Muscle of leg (tissue), 3 donors: ENCODE measurements at regions not wholly inside any gene's neighbourhood (a gene's known extent, or its start where the extent isn't known, plus 50 kb on each side); places are given as distances from the start of the nearest gene placed in this dataset.

ENCODE experiments used
- DNase-seq: peaks from one replicate; pipeline ENCODE4 v3.0.0; 2013
- H3K27ac ChIP-seq: one replicate; pipeline ENCODE4 v1.5.1; 2013; ENCODE audit warnings: mild to moderate bottlenecking, low read length, control low read depth
- H3K27me3 ChIP-seq: one replicate; pipeline ENCODE4 v1.6.1; 2013; ENCODE audit warnings: low read length; ENCODE audit not compliant: control insufficient read depth, insufficient read depth
- H3K36me3 ChIP-seq: one replicate; pipeline ENCODE4 v1.6.1; 2013; ENCODE audit warnings: low read length; ENCODE audit not compliant: control insufficient read depth, insufficient read depth
- H3K4me1 ChIP-seq: one replicate; pipeline ENCODE4 v1.6.1; 2013; ENCODE audit warnings: low read length; ENCODE audit not compliant: control insufficient read depth, insufficient read depth
- H3K4me3 ChIP-seq: one replicate; pipeline ENCODE4 v1.5.1; 2013; ENCODE audit warnings: low read length, control low read depth
- H3K9me3 ChIP-seq: replicated peaks from 2 replicates; pipeline ENCODE4 v1.6.1; 2013; ENCODE audit warnings: low read depth, low read length; ENCODE audit not compliant: control insufficient read depth
- WGBS: methylation state at CpG from one replicate; pipeline ENCODE4 v1.1.5; 2013; ENCODE audit warnings: missing lambda C conversion rate; ENCODE audit not compliant: insufficient coverage; 5-methylcytosine and 5-hydroxymethylcytosine counted together

DNA sequence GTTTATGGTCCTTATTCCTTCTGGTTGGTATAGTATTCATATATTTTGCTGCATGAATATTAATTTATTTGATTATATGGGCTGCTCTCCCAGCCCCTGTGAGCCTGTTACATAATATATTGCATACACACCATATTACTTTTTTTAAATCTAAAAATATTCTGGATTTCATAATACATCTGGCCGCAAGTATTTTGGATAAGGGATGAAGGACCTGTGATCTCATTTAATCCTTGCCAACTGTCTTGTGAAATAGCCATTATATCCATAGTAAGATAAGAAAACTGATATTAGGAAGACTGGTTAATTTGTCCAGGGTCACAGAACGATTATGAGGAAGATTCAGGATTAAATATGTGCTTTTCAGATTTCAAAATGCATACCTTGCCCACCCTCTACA is 433.6 kb downstream of the LPIN1 start:
- Histone ChIP-seq H3K36me3 (no peaks in the 10 kb centered on the region), H3K4me1 (peaks cover 35% of the 10 kb centered on the region), H3K27me3 (no peaks in the 10 kb centered on the region), H3K4me3 (no peak overlapping the region), H3K9me3 (no peaks in the 10 kb centered on the region), H3K27ac (no peak overlapping the region)
- peak; percentile 69 for DNase-seq
- no CpG with 5 or more reads among the region's 2 CpGs for WGBS

- no peaks in the 10 kb centered on the region for H3K27me3 ChIP-seq
- DNase-seq = no peak
- H3K27ac ChIP-seq = no peak overlapping the region
- H3K9me3 ChIP-seq = no peaks in the 10 kb centered on the region
- 80% methylated on average over 1 of the region's 3 CpGs for WGBS
- peaks cover 13% of the 10 kb centered on the region for H3K4me1 ChIP-seq
- no peak overlapping the region for H3K4me3 ChIP-seq
- H3K36me3 ChIP-seq = no peaks in the 10 kb centered on the region
Measured at GRCh38 chr2:12183032-12183645, 436.7 kb downstream of the LPIN1 start.

- peak; percentile 75 for DNase-seq
- peaks cover 4% of the 10 kb centered on the region for H3K9me3 ChIP-seq
- no peaks in the 10 kb centered on the region for H3K27me3 ChIP-seq
- H3K36me3 ChIP-seq = no peaks in the 10 kb centered on the region
- no peaks in the 10 kb centered on the region for H3K4me1 ChIP-seq
- WGBS = no CpG with 5 or more reads among the region's 5 CpGs
- peak overlapping the region; percentile 60 for H3K27ac ChIP-seq
- H3K4me3 ChIP-seq = no peak overlapping the region
Measured at GRCh38 chr2:12192762-12193161, 446.3 kb downstream of the LPIN1 start.

GRCh38 chr2:12194968-12195367 is 448.5 kb downstream of the LPIN1 start:
- Histone ChIP-seq H3K27me3 (no peaks in the 10 kb centered on the region), H3K27ac (no peak overlapping the region), H3K36me3 (no peaks in the 10 kb centered on the region), H3K9me3 (peaks cover 4% of the 10 kb centered on the region), H3K4me3 (no peak overlapping the region), H3K4me1 (peaks cover 4% of the 10 kb centered on the region)
- no peak for DNase-seq
- no CpG with 5 or more reads among the region's 1 CpG for WGBS

GRCh38 chr2:12196495-12196894 is 450.1 kb downstream of the LPIN1 start:
- H3K27ac ChIP-seq = no peak overlapping the region
- H3K4me3 ChIP-seq = no peak overlapping the region
- H3K27me3 ChIP-seq = no peaks in the 10 kb centered on the region
- peak; percentile 22 for DNase-seq
- H3K4me1 ChIP-seq = peaks cover 8% of the 10 kb centered on the region
- no CpG with 5 or more reads among the region's 1 CpG for WGBS
- H3K9me3 ChIP-seq = peaks cover 4% of the 10 kb centered on the region
- no peaks in the 10 kb centered on the region for H3K36me3 ChIP-seq

DNA sequence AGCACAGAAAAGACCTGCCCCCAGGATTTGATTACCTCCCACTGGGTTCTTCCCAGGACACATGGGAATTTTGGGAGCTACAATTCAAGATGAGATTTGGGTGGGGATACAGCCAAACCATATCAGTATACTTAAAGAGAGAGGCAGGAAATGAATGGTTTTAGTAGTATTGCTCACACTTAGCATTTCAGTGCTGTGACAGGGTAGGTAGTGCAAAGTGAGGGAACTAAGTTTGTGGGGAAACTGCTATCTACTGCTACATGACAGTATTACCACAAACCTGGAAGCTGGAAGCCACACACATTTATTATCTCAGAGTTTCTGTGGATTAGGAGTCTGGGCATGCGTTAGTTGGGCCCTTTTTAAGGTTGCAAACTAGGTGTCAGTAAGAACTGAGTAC is 450.7 kb downstream of the LPIN1 start:
- WGBS = no CpG with 5 or more reads among the region's 1 CpG
- no peak for DNase-seq
- Histone ChIP-seq H3K4me3 (no peak overlapping the region), H3K27ac (no peak overlapping the region), H3K27me3 (no peaks in the 10 kb centered on the region), H3K36me3 (no peaks in the 10 kb centered on the region), H3K4me1 (peaks cover 9% of the 10 kb centered on the region), H3K9me3 (peaks cover 4% of the 10 kb centered on the region)

- whole genome bisulfite sequencing = 66% methylated on average over 4 of the region's 8 CpGs
- DNase-seq = peak; percentile 79
- peaks cover 4% of the 10 kb centered on the region for H3K9me3 ChIP-seq
- H3K4me3 ChIP-seq = no peak overlapping the region
- peak overlapping the region; percentile 17 for H3K27ac ChIP-seq
- H3K4me1 ChIP-seq = peaks cover 27% of the 10 kb centered on the region
- H3K36me3 ChIP-seq = no peaks in the 10 kb centered on the region
- no peaks in the 10 kb centered on the region for H3K27me3 ChIP-seq
Measured at GRCh38 chr2:12199491-12200211, 453.2 kb downstream of the LPIN1 start.

- 20% methylated on average over 1 of the region's 6 CpGs for WGBS
- H3K4me1 ChIP-seq = peaks cover 27% of the 10 kb centered on the region
- no peaks in the 10 kb centered on the region for H3K36me3 ChIP-seq
- H3K4me3 ChIP-seq = no peak overlapping the region
- DNase-seq = peak; percentile 66
- H3K27ac ChIP-seq = no peak overlapping the region
- peaks cover 4% of the 10 kb centered on the region for H3K9me3 ChIP-seq
- no peaks in the 10 kb centered on the region for H3K27me3 ChIP-seq
Measured at GRCh38 chr2:12201369-12201768, 454.9 kb downstream of the LPIN1 start.

- peak; percentile 98 for DNase-seq
- Histone ChIP-seq H3K4me1 (peaks cover 27% of the 10 kb centered on the region), H3K27ac (peak overlapping the region; percentile 88), H3K27me3 (no peaks in the 10 kb centered on the region), H3K4me3 (no peak overlapping the region), H3K36me3 (no peaks in the 10 kb centered on the region), H3K9me3 (peaks cover 2% of the 10 kb centered on the region)
- 27% methylated on average over 9 of the region's 12 CpGs for WGBS
Measured at GRCh38 chr2:12202313-12203075, 456.1 kb downstream of the LPIN1 start.

- peaks cover 27% of the 10 kb centered on the region for H3K4me1 ChIP-seq
- peak overlapping the region; percentile 14 for H3K27ac ChIP-seq
- H3K9me3 ChIP-seq = no peaks in the 10 kb centered on the region
- no peak overlapping the region for H3K4me3 ChIP-seq
- no peaks in the 10 kb centered on the region for H3K36me3 ChIP-seq
- no CpG with 5 or more reads among the region's 2 CpGs for WGBS
- H3K27me3 ChIP-seq = no peaks in the 10 kb centered on the region
- DNase-seq = peak; percentile 15
Measured at GRCh38 chr2:12203528-12203927, 457.1 kb downstream of the LPIN1 start.
